Fibroblast of villous mesenchyme (primary cell): ENCODE measurements at regions not wholly inside any gene's neighbourhood (a gene's known extent, or its start where the extent isn't known, plus 50 kb on each side); places are given as distances from the start of the nearest gene placed in this dataset.
A peak's percentile ranks its signal among the peaks of the same experiment; 100 is the strongest.

Experiments used
- DNase-seq: peaks from one replicate; pipeline ENCODE4 v3.0.0-alpha.2; 2010; ENCODE audit warnings: low read depth
- H3K4me3 ChIP-seq: 2 replicates; pipeline ENCODE4 v1.5.1; 2011; ENCODE audit warnings: low read depth, mild to moderate bottlenecking, low read length
- CTCF ChIP-seq: IDR thresholded peaks from 2 replicates; pipeline ENCODE4 v1.5.1; 2012; ENCODE audit warnings: low read depth, mild to moderate bottlenecking, low read length; ENCODE audit not compliant: insufficient read depth

- no peak for DNase-seq
- no peak overlapping the region for H3K4me3 ChIP-seq
- TF ChIP-seq CTCF, result no peak
Observed at GRCh38 chr6:134674562-134674961, 275.3 kb downstream of the ALDH8A1 start.

- TF ChIP-seq CTCF, result no peak
- no peak overlapping the region for H3K4me3 ChIP-seq
- no peak for DNase-seq
Observed at GRCh38 chr6:134669485-134669884, 280.4 kb downstream of the ALDH8A1 start.

GRCh38 chr6:134667111-134667510, 282.8 kb downstream of the ALDH8A1 start:
- TF ChIP-seq CTCF, result no peak
- no peak overlapping the region for H3K4me3 ChIP-seq
- DNase-seq, result no peak

GRCh38 chr6:134666125-134666524, 283.8 kb downstream of the ALDH8A1 start:
- TF ChIP-seq CTCF, result no peak
- no peak overlapping the region for H3K4me3 ChIP-seq
- no peak for DNase-seq

GRCh38 chr6:134665029-134665723, 284.7 kb downstream of the ALDH8A1 start:
- no peak overlapping the region for H3K4me3 ChIP-seq
- DNase-seq, result no peak

GRCh38 chr6:134663800-134664535, 285.9 kb downstream of the ALDH8A1 start:
- TF ChIP-seq CTCF, result no peak
- peak; percentile 77 for DNase-seq

More at GRCh38 chr6:134665029-134665723, 284.7 kb downstream of the ALDH8A1 start:
- no peak for TF ChIP-seq CTCF

More at GRCh38 chr6:134663800-134664535, 285.9 kb downstream of the ALDH8A1 start:
- H3K4me3 ChIP-seq, result no peak overlapping the region
